HG03097 (cell line): ENCODE measurements at regions not wholly inside any gene's neighbourhood (a gene's known extent, or its start where the extent isn't known, plus 50 kb on each side); places are given as distances from the start of the nearest gene placed in this dataset.
"Not testable (repeated sequence)": the region's sequence is repeated elsewhere in the genome, so short reads cannot be mapped to it uniquely, and the experiment has no call there.

Source experiments
- ATAC-seq: cut with Tn5 transposase; IDR thresholded peaks from one replicate; pipeline ENCODE4 v1.9.1; 2021; ENCODE audit not compliant: unreplicated experiment, low FRiP score

- no peak for ATAC-seq
These were observed 299.9 kb downstream of the RPS24 start for GRCh38 chr10:78333362-78334143.

DNA sequence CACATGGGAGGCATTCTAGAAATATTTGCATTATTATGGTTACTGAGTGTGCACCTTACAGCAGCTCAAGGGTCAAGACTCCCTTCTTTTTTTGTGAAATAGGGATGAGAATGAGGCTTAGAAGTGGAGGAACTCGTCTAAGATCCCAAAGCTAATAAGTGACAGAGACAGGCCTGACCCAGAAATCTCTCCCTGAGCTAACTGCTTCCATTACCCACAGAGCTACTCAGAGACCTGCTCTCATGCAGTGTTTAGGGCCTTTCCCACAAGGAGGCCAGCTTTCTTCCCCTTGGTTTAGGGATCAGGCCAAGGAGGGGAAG, 301.7 kb downstream of the RPS24 start:
- no peak for ATAC-seq

- no peak for ATAC-seq
These were observed 302.2 kb downstream of the RPS24 start for GRCh38 chr10:78335691-78336401.

GRCh38 chr10:78336402-78336791, 302.7 kb downstream of the RPS24 start:
- ATAC-seq, result no peak

DNA sequence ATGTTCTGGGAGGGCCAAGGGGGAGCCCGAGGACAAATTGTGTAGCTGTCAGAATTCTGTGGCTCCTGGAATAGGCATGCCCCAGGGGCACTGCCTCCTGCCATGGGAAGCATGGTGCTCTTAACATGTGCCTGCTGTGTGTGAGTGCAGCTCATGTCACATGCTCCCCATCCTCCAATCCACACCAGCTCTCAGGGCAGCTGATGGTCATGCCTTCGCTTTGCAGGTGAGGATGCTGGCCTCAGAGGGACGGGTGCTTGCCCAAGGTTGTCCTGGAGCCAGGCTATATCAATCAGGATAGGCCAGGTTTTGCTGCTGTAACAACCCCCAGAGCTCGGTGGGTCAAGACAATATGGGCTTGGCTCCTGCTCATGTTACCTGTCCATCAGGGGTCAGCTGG, 303.4 kb downstream of the RPS24 start:
- no peak for ATAC-seq

DNA sequence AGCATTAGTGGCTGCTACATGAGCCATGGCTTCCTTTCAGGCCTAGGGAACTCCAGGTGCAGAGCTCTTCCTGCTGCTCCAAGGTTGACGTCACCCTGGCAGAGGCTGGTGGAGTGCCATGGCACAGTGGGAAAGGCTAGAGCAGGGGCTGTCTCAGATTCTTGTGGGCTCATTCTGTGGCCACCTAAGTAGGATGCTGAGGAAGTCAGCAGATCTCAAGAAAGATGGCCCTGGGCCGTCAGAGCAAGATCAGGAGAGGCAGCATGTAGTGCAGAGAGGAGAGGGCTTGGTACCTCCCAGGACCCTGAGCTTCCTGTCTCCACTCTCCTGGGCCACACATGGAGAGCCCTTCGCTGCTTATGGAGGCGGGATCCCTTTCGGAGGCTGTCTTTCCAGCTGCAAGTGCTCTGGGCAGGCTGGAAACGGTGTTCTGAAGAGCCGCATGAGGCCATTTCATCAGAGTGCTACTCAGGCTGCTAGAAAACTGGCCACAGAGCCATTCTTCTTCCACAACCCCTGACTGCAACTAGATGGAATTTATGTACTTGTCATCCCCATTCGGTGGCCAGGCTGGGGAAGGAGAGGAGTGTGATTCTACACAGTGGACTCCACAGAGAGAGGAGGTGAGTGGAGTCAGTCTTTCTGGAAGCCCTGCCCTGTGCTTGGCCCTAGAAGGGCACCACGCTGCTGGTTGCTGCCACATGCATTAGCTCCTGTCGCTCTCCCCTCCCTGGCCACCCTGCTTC, 304.2 kb downstream of the RPS24 start:
- no peak for ATAC-seq

DNA sequence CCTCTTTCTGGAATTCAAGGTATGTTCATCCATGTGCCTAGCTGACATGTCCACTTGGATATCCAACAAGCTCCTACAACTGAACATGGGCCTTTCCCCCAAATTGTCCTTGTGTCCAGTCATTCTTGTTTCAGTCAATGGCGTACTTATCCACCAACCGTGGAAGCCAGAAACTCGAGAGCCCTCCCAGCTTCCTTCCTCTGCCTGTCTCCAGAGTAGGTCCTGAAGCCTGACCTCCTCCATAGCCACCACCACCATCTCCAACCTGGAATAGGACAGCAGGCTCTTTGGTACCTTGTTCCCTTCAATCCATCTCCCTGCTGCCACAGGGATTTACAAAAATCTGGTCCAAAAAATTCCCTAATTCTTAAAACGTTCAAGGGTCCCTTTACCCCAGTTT, 305.1 kb downstream of the RPS24 start:
- no peak for ATAC-seq

DNA sequence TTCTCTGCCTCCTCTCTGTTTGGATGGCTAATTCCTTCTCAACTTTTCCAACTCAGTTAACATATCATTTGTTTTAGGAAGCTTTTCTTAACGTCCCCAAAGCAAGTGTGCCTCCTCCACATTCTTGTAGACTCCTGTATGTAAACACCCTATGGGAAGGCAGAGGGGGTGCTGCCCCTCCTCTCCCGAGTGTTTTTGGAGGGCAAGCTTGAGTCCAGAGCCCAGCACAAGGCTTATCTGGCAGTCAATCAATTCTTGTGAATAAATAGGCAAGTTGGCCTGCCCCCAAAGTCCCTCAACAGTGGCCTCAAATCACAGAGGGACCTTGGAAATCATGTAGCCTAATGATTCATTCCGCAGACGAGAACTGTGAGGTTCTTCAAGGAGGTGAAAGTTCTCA, 305.6 kb downstream of the RPS24 start:
- no peak for ATAC-seq

DNA sequence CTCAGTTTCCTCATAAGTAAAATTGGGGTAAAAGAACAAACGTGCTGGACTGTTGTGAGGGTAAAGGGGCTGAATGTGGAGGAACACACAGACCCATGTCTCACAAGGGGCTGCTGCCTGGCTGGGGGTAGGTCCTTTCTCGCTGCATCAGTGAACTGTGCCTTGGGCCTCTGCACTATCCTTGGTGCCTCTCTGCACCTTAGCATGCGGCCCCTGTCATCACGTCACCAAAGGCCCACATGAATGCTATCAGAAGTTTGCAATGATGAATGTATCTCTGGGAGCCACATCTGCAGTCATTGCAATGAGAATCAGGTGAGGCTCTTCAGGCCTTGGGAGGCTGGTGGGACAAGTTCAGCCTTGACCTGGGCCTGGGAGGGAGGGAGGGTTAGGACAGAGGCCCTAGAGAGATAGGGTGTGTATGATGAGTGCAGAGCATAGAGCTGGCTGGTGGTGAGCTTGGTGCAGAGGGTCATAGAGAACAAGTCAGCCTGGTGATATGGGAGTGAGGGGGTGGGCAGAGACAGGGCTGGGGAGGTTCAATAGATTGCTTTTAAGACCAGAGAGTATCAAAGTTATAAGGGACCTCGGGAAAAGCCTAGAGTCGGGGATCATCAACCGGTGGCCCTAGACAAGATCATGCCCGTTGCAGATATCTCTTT, 308.4 kb downstream of the RPS24 start:
- ATAC-seq, result no peak

DNA sequence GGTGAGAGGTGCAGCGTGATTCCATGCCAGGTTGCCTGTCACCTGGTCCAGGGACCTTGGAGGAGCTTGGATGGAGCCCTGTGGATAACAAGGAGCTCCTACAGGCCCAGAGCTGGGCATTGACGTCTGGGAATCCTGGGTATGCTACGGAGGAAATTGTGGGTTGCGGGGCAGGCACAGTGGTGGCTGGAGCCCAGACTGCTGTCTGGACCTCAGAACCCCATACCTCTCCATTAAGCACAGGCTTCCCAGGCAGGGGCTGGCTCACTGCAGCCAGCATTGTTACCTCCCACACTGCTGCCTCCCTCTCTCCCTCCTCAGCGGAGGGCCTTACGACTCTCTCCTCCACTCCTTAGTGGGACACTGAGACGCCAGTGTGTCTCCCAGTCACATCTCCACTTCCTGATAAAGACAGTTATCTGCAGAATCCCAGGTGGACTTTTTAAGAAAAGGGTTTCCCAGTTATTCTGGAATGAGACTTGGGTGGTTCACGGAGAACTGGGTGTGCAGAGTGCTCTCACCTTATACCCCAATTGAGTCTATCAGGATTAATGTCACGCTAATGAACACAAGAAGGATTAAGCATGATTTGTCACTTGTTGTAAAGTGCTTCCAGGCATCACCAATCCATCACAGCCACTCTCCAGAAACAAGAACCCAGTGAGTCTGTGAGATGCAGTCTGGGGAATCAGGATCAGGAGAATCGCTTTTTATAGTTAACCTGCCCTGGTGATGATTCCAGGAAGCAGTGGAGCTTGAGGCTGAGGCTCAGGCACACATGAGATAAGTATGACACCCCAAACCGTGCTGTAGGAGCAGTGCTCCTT, 309.4 kb downstream of the RPS24 start:
- no peak for ATAC-seq

- ATAC-seq, result not testable (repeated sequence)
These were observed 310.6 kb downstream of the RPS24 start for GRCh38 chr10:78344257-78344656.

DNA sequence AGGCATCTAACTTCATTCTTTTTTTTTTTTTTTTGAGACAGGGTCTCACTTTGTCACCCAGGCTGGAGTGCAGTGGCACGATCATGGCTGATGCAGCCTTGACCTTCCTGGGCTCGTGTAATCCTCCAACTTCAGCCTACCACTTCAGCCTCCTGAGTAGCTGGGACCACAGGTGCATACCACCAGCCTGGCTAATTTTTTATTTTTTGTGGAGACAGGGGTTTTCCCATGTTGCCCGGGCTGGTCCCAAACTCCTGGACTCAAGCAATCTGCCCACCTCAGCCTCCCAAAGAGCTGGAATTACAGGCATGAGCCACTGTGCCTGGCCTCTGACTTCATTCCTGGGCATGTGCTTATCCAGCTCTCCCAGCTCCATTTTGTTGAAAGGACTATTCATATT, 311.9 kb downstream of the RPS24 start:
- not testable (repeated sequence) for ATAC-seq

DNA sequence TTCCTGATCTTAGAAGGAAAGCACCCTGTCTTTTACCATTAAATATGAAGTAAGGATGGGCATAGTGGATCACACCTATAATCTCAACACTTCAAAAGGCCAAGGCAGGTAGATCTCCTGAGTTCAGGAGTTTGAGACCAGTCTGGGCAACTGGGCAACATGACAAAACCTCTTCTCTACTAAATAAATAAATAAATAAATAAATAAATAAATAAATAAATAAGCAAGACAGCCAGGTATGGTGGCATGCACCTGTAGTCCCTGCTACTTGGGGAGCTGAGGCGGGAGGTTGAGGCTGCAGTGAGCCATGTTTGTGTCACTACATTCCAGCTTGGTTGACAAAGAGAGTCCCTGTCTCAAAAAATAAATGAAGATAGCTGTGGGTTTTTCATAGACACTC, 313.1 kb downstream of the RPS24 start:
- ATAC-seq, result no peak

GRCh38 chr10:78348411-78349164, 314.9 kb downstream of the RPS24 start:
- ATAC-seq, result no peak

DNA sequence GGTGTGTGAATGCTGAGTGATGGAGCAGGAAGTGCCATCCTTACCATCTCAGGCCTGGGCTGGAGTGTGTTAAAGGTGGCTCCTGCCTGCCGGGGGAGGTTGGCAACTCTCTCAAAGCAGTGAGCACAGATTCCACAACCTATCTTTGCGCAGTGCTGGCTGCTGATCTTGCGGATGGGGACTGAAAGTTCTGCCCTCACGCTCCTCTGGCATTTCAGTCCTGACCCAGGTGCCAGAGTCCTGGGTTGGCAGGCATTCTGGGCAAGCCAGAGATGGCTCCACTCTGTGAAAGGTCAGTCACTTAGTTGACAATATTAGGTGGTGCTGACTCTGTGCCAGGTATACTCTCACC, 315.5 kb downstream of the RPS24 start:
- no peak for ATAC-seq

DNA sequence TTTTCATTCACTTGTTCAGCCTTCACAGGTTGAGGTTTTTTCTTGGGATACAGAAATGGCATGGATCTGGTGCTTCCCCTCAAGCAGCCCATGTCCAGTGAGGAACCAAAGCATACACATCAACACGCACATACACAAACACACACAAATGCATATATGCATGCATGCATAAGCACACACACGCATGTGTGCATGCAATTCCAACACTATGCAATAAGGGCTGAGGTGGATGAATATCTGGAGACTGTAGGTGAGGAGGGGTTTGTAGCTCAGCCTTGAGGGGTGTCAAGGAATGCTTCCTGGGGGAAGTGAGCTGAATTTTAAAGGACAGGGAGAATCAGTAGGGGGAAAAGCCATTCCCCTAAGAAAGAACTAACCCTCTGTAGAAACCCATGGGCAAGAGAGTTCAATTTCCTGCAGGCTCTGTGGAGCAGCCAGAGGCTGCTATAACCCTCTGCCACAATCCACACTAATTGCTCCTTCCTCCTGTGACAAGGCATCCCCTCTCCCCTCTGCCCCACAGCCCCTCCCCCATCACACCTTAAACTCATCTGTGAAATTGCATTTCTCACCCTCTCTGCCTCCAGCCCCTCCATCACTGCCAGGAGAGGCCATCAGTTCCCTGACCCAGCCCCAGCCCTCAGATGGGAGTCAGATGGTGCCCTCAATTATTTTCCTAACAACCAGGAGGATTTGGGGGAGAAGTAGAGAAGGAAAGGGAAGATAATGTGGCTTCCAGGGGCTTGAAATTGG, 316.4 kb downstream of the RPS24 start:
- ATAC-seq, result no peak

DNA sequence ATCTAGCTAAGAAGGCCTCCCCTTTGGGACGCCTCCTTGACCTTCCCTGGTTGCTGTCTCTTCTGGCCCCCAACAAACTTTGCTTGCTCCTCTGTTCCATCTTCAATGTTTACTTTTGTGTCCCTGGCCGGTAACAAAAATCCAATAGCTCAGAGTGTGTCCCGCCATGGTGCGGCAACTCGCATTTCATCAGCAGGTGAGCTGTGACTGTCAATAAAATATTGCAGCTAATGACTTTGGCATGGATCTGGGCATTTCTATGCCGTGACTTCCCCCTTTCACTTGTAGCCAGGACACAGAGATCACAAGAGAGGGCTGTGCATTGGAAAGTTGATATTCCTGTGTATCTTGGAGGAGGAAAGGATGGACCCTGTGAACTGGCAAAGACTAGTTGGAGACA, 317.6 kb downstream of the RPS24 start:
- ATAC-seq, result no peak

- ATAC-seq, result no peak
These were observed 318.1 kb downstream of the RPS24 start for GRCh38 chr10:78351809-78352208.

- no peak for ATAC-seq
These were observed 320.0 kb downstream of the RPS24 start for GRCh38 chr10:78353636-78354035.
